Activated T-cell treated with anti-CD3 and anti-CD28 coated beads, Interleukin-2, amount 50 U/mL, for 72 hours (primary cell): ENCODE measurements at regions not wholly inside any gene's neighbourhood (a gene's known extent, or its start where the extent isn't known, plus 50 kb on each side); places are given as distances from the start of the nearest gene placed in this dataset.

Experiments used
- ATAC-seq, 2 donors: fragments of 150-1000 bp; cut with Tn5 transposase; replicated peaks in 1 of 2; 2 replicates each; pipeline ENCODE4 v1.10.0; 2021; ENCODE audit warnings: moderate library complexity in 2 of 2, mild to moderate bottlenecking in 1 of 2
- DNase-seq, 2 donors: peaks; one replicate each; pipeline ENCODE4 v3.0.0; 2021 to 2022; ENCODE audit warnings: mixed read lengths in 1 of 2
- H3K27ac Mint-ChIP-seq: one replicate; pipeline ENCODE4 v1.8.0; 2022; ENCODE audit warnings: mild to moderate bottlenecking, moderate library complexity, mixed read lengths
- H3K27me3 Mint-ChIP-seq: one replicate; pipeline ENCODE4 v1.8.0; 2022; ENCODE audit warnings: low read depth, mixed read lengths
- H3K36me3 Mint-ChIP-seq, 2 donors: one replicate each; pipeline ENCODE4 v1.8.0; 2022; ENCODE audit warnings: mixed read lengths in 2 of 2, mild to moderate bottlenecking in 1 of 2; ENCODE audit not compliant: insufficient read depth in 2 of 2
- H3K4me1 Mint-ChIP-seq: one replicate; pipeline ENCODE4 v1.8.0; 2022; ENCODE audit warnings: low read depth, mixed read lengths
- H3K4me3 Mint-ChIP-seq, 2 donors: one replicate each; pipeline ENCODE4 v1.8.0; 2022; ENCODE audit warnings: mild to moderate bottlenecking in 2 of 2, mixed read lengths in 2 of 2, moderate library complexity in 2 of 2
- H3K9me3 Mint-ChIP-seq, 2 donors: one replicate each; pipeline ENCODE4 v1.8.0; 2022; ENCODE audit warnings: mixed read lengths in 2 of 2

DNA sequence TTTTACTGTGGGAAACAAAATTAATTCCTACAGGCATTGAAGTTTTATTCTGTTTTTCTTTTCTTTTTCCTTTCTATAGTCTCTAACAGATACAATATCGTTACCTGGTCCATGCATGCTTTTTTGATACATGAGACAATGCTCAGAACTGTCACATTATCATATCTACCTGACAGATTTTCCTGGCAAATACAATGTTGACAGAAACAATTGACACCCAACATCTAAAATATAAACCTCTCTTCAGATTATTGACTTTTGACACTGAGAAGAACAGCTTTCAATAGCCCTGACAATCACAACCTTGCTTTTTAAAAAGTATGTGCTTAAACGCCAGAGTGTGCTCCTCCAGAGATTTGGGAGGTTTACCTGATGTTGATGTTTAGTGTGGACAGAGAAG lies 2334.6 kb upstream of the WWC1 start:
- no peak overlapping the region for H3K4me3 Mint-ChIP-seq
- ATAC-seq: no peak

DNA sequence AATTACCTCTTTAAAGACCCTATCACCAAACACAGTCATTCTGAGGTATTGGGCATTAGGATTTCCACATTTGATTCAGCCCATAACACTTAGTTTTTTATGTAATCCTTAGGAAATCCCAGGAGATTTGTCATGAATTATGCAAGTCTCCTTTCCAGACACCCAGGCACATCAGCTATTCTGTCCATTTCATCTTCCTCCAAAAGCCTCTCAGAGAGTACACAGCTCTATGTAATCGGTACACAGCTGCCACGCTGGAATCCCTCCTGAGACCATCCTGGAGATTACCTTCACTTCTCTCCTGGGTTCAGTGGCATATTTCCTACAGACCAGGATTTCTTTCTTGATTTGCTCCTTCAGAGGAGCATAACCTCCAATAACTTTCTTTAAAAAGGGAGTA lies 2309.8 kb upstream of the WWC1 start:
- Mint-ChIP-seq H3K36me3 (no peaks in the 10 kb centered on the region), H3K27ac (no peak overlapping the region), H3K27me3 (no peaks in the 10 kb centered on the region), H3K4me1 (no peaks in the 10 kb centered on the region), H3K4me3 (no peak overlapping the region), H3K9me3 (peaks cover 4 to 6% of the 10 kb centered on the region in 2 donors)
- no peak for DNase-seq
- ATAC-seq: no peak

More for the DNA sequence above, 2334.6 kb upstream of the WWC1 start:
- Mint-ChIP-seq H3K4me1 (no peaks in the 10 kb centered on the region), H3K9me3 (peaks cover 0 to 5% of the 10 kb centered on the region in 2 donors), H3K36me3 (no peaks in the 10 kb centered on the region), H3K27ac (no peak overlapping the region), H3K27me3 (no peaks in the 10 kb centered on the region)
- DNase-seq: no peak

DNA sequence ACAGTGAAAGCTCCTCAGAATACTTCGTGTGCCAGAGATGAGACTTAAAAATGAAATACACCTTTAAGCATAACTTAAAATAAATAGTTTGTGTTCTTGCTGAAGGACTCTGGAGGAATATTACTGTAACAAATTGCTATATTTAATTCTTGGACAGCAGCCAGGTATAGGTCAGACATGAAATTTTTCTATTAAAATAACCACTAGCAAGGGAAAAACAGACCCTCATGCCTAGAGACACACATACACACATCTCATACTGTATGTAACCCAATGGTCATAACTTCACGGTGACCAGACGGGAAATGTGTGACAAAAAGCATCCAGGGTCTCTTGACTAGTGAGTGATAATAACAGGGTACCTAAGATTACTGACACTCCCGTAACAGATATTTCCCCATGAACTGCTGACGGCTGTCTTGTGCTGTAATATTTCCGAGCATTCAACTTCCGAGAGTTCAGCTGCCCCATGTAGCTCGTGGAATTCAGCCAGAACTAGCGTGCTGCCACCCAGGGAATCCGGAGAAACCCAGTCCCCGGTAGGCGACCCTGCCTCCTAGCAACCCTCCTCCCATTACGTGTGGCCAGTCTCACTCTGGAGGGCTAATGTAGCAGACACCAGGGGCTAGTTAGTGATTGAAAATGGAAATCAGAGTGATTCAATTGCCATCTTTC lies 2295.1 kb upstream of the WWC1 start:
- no peak for DNase-seq
- H3K4me1 Mint-ChIP-seq: no peaks in the 10 kb centered on the region

DNA sequence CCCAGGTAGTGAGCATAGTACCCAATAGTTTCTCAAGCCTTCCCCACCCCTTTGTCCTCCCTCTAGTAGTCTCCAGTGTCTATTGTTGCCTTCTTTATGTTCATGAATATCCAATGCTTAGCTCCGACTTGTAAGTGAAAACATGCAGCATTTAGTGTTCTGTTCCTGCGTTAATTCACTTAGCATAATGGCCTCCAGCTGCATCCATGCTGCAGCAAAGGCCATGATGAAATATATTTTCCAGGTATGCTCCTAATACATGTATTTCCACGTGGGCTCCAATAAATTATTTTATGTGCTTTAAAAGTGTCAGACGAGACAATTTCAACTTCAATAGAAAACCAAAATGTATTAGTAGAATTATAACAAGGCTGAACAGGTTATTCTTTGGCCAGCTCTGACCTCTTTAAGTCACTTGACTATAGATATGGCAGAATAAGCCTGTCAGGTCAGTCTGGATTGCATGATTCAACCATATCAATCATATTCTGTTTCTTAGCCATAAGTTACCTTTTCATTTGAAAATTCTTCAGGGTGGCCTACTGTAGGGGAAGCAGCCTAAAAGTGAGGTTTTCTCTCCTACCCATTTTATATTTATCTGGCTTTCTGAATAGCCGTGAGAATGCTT lies 2291.6 kb upstream of the WWC1 start:
- no peaks in the 10 kb centered on the region for H3K4me1 Mint-ChIP-seq
- H3K27ac Mint-ChIP-seq: no peak overlapping the region
- DNase-seq (no peak), ATAC-seq (no peak)
- peaks cover 4 to 20% of the 10 kb centered on the region in 2 donors for H3K9me3 Mint-ChIP-seq
- no peak overlapping the region for H3K4me3 Mint-ChIP-seq
- no peaks in the 10 kb centered on the region for H3K27me3 Mint-ChIP-seq
- no peaks in the 10 kb centered on the region for H3K36me3 Mint-ChIP-seq

More for the DNA sequence above, 2295.1 kb upstream of the WWC1 start:
- Mint-ChIP-seq H3K36me3 (no peaks in the 10 kb centered on the region), H3K27ac (no peak overlapping the region), H3K4me3 (no peak overlapping the region), H3K27me3 (no peaks in the 10 kb centered on the region), H3K9me3 (peaks cover 10 to 19% of the 10 kb centered on the region in 2 donors)
- ATAC-seq: no peak

DNA sequence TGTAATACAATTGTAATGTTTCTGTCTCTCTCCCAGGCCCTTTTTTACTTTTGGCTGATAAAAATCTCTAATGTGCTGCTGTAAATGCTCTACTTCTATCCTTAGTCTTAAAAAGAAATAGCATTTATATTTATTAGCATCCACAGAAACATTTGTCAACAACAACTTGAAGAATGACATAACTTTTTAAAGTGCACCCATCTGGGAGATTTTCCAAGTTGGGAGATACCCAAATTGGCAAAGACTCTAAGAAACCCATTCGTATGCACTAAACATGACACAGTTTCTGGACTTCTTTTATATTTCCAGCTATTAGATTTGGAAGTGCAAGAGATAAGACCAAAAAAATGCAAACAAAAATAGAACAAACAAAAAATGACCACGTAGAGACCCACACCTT lies 2287.4 kb upstream of the WWC1 start:
- H3K9me3 Mint-ChIP-seq: peaks cover 4 to 15% of the 10 kb centered on the region in 2 donors
- H3K27ac Mint-ChIP-seq: no peak overlapping the region
- no peak overlapping the region for H3K4me3 Mint-ChIP-seq

DNA sequence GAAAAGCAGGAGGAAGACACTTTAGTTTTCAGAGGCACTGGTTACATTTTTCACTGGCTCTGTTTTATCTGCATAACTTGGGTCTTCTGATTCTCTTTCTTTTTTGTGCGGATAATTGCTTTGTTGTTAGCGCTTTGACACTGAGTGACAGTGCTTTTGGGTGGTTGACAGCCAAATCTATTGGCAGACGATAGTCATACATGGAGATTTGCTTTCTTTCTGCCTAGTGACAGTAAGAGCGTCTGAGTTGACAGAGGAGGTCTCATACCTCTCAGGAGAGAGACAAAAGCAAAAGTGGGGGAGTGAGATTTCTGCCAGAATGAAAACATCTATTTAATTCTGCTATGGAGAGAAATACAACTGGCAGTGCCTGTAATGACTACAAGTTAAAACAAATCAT lies 2278.0 kb upstream of the WWC1 start:
- Mint-ChIP-seq H3K4me3 (no peak overlapping the region), H3K9me3 (peaks cover 4 to 12% of the 10 kb centered on the region in 2 donors), H3K36me3 (no peaks in the 10 kb centered on the region), H3K27me3 (no peaks in the 10 kb centered on the region), H3K27ac (no peak overlapping the region), H3K4me1 (no peaks in the 10 kb centered on the region)
- ATAC-seq (no peak), DNase-seq (no peak)

More for the DNA sequence above, 2287.4 kb upstream of the WWC1 start:
- ATAC-seq (no peak), DNase-seq (no peak)
- Mint-ChIP-seq H3K4me1 (no peaks in the 10 kb centered on the region), H3K27me3 (no peaks in the 10 kb centered on the region), H3K36me3 (no peaks in the 10 kb centered on the region)

DNA sequence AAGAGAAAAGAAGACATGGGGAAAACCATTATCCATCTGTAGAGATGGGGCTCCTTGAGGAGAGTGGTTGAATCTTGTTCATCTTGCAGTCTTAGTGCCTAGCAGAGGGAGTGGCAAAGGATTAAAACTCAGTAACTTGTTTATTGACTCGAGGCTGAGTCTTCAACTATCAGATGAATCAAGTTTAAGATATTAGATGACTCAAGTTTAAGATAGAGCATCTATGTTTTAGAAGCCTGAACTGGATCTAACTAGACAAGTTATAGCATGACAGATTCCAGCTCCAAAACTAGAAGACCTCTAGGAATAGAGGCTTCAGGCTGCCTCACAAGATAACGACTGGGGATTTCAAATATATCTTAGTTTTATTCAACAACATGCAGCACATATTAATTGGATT lies 2277.2 kb upstream of the WWC1 start:
- no peak overlapping the region for H3K4me3 Mint-ChIP-seq
- no peaks in the 10 kb centered on the region for H3K36me3 Mint-ChIP-seq
- no peaks in the 10 kb centered on the region for H3K27me3 Mint-ChIP-seq
- peaks cover 4 to 12% of the 10 kb centered on the region in 2 donors for H3K9me3 Mint-ChIP-seq
- no peak for DNase-seq
- no peak overlapping the region for H3K27ac Mint-ChIP-seq
- no peaks in the 10 kb centered on the region for H3K4me1 Mint-ChIP-seq
- no peak for ATAC-seq

DNA sequence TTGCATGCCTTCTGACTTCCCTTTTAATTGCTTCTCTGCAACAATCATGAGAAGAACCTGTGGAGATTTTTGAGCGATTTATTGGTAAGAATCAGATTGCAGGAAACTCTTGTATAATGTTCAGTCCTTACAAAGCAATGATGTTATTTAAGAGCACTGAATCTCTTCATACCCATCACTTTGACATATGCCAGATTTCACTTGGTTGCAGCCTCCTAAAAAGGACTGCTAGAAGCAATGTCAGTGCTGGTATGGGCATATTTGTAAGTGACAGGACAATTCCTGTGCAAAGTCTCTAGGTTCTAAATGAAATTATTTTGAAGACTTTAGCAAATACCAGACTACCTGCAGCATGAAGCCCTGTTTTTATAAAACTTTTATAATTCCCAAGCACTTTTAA lies 2272.7 kb upstream of the WWC1 start:
- ATAC-seq (no peak), DNase-seq (no peak)
- H3K9me3 Mint-ChIP-seq: peaks cover 12 to 15% of the 10 kb centered on the region in 2 donors
- H3K36me3 Mint-ChIP-seq: no peaks in the 10 kb centered on the region
- H3K4me3 Mint-ChIP-seq: no peak overlapping the region
- H3K27me3 Mint-ChIP-seq: no peaks in the 10 kb centered on the region
- no peak overlapping the region for H3K27ac Mint-ChIP-seq
- H3K4me1 Mint-ChIP-seq: no peaks in the 10 kb centered on the region

DNA sequence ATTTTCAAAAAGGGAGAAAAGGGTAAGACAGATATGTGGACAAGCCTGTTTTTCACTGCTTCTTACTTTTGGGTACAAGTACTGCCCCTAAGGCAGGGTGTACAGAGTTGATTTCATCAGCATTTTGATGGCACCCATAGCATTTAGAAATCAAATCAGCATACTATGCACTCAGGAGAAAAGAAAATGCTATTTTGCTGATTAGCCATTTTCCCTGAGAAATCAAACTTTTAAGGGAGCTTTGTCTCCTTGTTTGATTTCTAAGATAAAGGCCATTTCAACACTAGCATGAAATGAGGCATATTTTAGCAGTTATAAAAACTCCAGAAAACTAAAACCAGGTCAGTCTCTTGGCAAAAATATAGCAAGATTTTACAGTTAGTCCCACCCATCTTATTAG lies 2269.4 kb upstream of the WWC1 start:
- DNase-seq (no peak), ATAC-seq (no peak)
- Mint-ChIP-seq H3K27ac (no peak overlapping the region), H3K4me1 (no peaks in the 10 kb centered on the region), H3K4me3 (no peak overlapping the region), H3K9me3 (peaks cover 9 to 12% of the 10 kb centered on the region in 2 donors), H3K36me3 (no peaks in the 10 kb centered on the region), H3K27me3 (no peaks in the 10 kb centered on the region)

DNA sequence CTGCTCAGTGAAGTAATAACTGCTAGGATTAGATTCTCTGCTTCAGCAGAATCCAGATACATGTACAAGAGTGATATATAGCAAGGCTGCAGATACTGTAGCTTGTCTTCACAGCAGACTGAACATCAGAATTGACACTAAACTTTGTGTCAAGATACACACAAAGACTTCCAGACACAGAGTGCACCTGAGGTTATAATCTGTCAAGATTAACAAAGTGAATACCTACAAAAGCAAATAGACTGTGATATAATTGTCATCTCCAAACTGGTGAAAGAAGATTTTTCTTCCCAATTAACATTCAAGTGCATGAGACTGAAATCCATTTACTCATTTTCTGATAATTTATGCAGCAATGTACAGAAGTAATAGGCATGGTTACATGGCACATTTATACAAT lies 2266.5 kb upstream of the WWC1 start:
- Mint-ChIP-seq H3K9me3 (peaks cover 14 to 15% of the 10 kb centered on the region in 2 donors), H3K4me1 (no peaks in the 10 kb centered on the region), H3K27me3 (no peaks in the 10 kb centered on the region), H3K4me3 (no peak overlapping the region), H3K27ac (no peak overlapping the region), H3K36me3 (no peaks in the 10 kb centered on the region)
- ATAC-seq (no peak), DNase-seq (no peak)

DNA sequence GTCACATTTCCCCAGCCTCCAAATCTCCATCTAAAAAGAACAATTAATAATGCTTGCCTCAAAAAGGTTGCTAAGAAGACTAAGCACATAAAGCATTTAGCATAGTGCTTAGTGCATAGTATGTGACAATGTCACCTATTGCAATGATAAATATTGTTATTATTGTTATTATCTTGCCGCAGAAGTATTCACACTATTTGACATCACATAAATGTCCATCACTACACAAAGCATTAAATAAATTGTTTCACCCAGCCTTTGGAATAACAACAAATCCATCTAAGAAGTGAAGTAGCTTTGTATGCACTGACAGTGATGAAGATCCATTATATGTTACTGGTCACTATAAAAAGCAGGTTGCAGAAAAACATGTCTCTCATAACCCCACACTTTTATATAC lies 2263.9 kb upstream of the WWC1 start:
- no peaks in the 10 kb centered on the region for H3K27me3 Mint-ChIP-seq
- peaks cover 14 to 16% of the 10 kb centered on the region in 2 donors for H3K9me3 Mint-ChIP-seq
- no peaks in the 10 kb centered on the region for H3K4me1 Mint-ChIP-seq

DNA sequence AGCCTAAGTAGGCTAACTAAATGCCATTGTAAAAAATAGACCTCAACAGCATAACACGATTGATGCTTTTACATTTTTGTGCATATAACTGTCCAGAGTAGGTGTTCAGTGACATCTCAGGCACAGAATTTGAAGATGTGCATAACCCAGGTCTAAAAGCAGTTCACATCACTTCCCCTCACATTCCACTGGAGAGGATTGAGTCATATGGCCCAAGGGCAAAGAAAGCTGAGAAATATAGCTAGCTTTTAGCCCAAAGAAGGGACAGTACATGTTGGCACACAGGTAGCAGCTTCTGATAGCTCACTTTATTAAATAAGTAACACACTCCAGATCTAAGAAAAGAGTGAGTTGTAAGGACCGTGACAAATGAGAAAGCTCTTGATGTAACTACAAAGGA lies 2259.5 kb upstream of the WWC1 start:
- no peaks in the 10 kb centered on the region for H3K36me3 Mint-ChIP-seq
- no peaks in the 10 kb centered on the region for H3K4me1 Mint-ChIP-seq
- ATAC-seq (no peak), DNase-seq (no peak)
- no peaks in the 10 kb centered on the region for H3K27me3 Mint-ChIP-seq
- no peak overlapping the region for H3K4me3 Mint-ChIP-seq
- no peak overlapping the region for H3K27ac Mint-ChIP-seq
- peaks cover 9 to 16% of the 10 kb centered on the region in 2 donors for H3K9me3 Mint-ChIP-seq

More for the DNA sequence above, 2263.9 kb upstream of the WWC1 start:
- DNase-seq (no peak), ATAC-seq (no peak)
- Mint-ChIP-seq H3K4me3 (no peak overlapping the region), H3K36me3 (no peaks in the 10 kb centered on the region), H3K27ac (no peak overlapping the region)

DNA sequence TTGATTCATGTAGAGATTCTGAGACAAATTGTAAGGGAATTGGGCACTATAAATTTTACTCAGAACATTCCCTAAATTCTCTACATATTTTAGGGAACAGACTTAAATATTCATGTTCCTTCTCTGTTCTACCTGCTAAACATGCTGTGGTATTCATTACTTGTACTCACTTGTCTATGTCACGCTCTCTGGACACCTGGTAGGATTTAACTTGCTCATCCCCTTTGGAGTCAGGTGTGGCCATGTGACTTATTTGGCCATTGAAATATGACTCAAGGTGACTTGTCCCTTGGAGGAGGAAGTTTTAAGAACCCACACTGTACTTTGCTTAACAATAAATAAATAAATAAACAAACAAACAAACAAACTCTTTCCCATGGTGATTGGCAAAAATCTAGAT lies 2258.8 kb upstream of the WWC1 start:
- peaks cover 11 to 17% of the 10 kb centered on the region in 2 donors for H3K9me3 Mint-ChIP-seq
- ATAC-seq (no peak), DNase-seq (no peak)
- H3K27me3 Mint-ChIP-seq: no peaks in the 10 kb centered on the region
- no peaks in the 10 kb centered on the region for H3K4me1 Mint-ChIP-seq
- no peak overlapping the region for H3K27ac Mint-ChIP-seq
- H3K36me3 Mint-ChIP-seq: no peaks in the 10 kb centered on the region
- H3K4me3 Mint-ChIP-seq: no peak overlapping the region

DNA sequence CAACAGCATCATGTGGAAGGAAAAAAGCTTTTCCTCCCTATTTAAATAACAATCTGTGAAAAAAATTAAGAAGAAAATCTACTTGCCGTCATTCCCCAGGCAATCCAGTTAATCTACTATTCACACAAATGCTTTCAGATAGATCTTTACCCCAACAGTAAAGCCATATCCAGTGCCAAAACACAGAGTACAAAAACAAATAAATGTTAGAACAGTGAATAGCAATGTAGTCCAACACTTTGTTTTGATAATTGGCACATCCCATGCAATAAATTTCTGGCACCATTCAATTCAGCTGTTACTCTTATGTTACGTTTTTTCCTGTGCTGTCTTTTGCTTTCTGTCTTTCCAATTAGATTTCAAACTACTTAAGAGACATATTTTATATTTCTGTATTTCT lies 2245.5 kb upstream of the WWC1 start:
- no peak for ATAC-seq
- H3K36me3 Mint-ChIP-seq: peaks cover 1 to 2% of the 10 kb centered on the region in 2 donors

More for the DNA sequence above, 2245.5 kb upstream of the WWC1 start:
- Mint-ChIP-seq H3K4me3 (no peak overlapping the region), H3K27me3 (no peaks in the 10 kb centered on the region), H3K27ac (no peak overlapping the region), H3K4me1 (no peaks in the 10 kb centered on the region), H3K9me3 (peaks cover 5 to 6% of the 10 kb centered on the region in 2 donors)
- no peak for DNase-seq
